B cell (primary cell): ENCODE measurements at regions not wholly inside any gene's neighbourhood (a gene's known extent, or its start where the extent isn't known, plus 50 kb on each side); places are given as distances from the start of the nearest gene placed in this dataset.

Experiments
- ATAC-seq: fragments of 200-7000 bp; cut with Tn5 transposase; one replicate; pipeline ENCODE4 v1.10.0; 2021; ENCODE audit warnings: low read depth, mild to moderate bottlenecking, moderate number of reproducible peaks, moderate library complexity
- CTCF ChIA-PET: fragments of 350-600 bp; sonication (Branson Sonifier 250); formaldehyde crosslinking; loops from one replicate; lab custom pipeline; 2021; ENCODE audit warnings: antibody characterized with exemption, inconsistent platforms; lab: Charles Lee
- POLR2A ChIA-PET: fragments of 350-600 bp; sonication (Branson Sonifier 250); formaldehyde crosslinking; loops from one replicate; lab custom pipeline; 2021; ENCODE audit warnings: antibody characterized with exemption; lab: Charles Lee
- DNase-seq: peaks from one replicate; pipeline ENCODE4 v3.0.0; 2013
- H2AFZ ChIP-seq: 2 replicates; pipeline ENCODE4 v1.6.1; 2012; ENCODE audit warnings: mild to moderate bottlenecking, low read depth, low read length; ENCODE audit not compliant: insufficient read depth, poor library complexity, severe bottlenecking
- H3K27ac ChIP-seq, 2 donors: 1 replicate in 1 of 2; 2 replicates in 1 of 2; pipeline ENCODE4 v1.5.1; 2012 to 2013; ENCODE audit warnings: low read length in 2 of 2, mild to moderate bottlenecking in 2 of 2, moderate library complexity in 1 of 2
- H3K27me3 ChIP-seq, 4 experiments: fragments of 200-600 bp in 1 of 4; sonication (generic) in 1 of 4; replicated peaks in 1 of 4; 1 replicate in 2 of 4; 2 replicates in 2 of 4; pipeline versions ENCODE4 v1.6.1 to v1.7.0; 2013 to 2016; ENCODE audit warnings: low read length in 3 of 4, mild to moderate bottlenecking in 2 of 4, mixed read lengths in 1 of 4, moderate library complexity in 1 of 4; ENCODE audit not compliant: insufficient read depth in 4 of 4, control insufficient read depth in 3 of 4; ENCODE audit errors: control extremely low read depth in 1 of 4
- H3K36me3 ChIP-seq, 2 experiments: replicated peaks in 1 of 2; 1 replicate in 1 of 2; 2 replicates in 1 of 2; pipeline versions ENCODE4 v1.6.1 to v1.7.1; 2013; ENCODE audit warnings: low read length in 1 of 2; ENCODE audit not compliant: insufficient read depth in 2 of 2, control insufficient read depth in 1 of 2; ENCODE audit errors: control extremely low read depth in 1 of 2, extremely low read depth in 1 of 2
- H3K4me1 ChIP-seq, 2 donors: fragments of 200-600 bp in 1 of 2; sonication (generic) in 1 of 2; 1 replicate in 1 of 2; 2 replicates in 1 of 2; pipeline versions ENCODE4 v1.5.1 to v1.6.1; 2013 to 2017; ENCODE audit warnings: low read length in 2 of 2; ENCODE audit not compliant: control insufficient read depth in 2 of 2, insufficient read depth in 2 of 2
- H3K4me2 ChIP-seq: replicated peaks from 2 replicates; pipeline ENCODE3; 2012; ENCODE audit warnings: mild to moderate bottlenecking, low read depth, low read length; ENCODE audit not compliant: poor library complexity, severe bottlenecking
- H3K4me3 ChIP-seq, 5 experiments: fragments of 200-600 bp in 1 of 5; sonication (generic) in 1 of 5; 1 replicate in 3 of 5; 2 replicates in 2 of 5; pipeline versions ENCODE4 v1.5.1 to v1.7.0; 2011 to 2016; ENCODE audit warnings: low read length in 4 of 5, mild to moderate bottlenecking in 4 of 5, low read depth in 2 of 5, control low read depth in 1 of 5, moderate library complexity in 1 of 5; ENCODE audit not compliant: insufficient read depth in 1 of 5; ENCODE audit errors: control extremely low read depth in 1 of 5, extremely low read depth in 1 of 5
- H3K79me2 ChIP-seq: fragments of 200-600 bp; sonication (generic); one replicate; pipeline ENCODE4 v1.6.0; 2016; ENCODE audit warnings: low read length; ENCODE audit not compliant: control insufficient read depth, insufficient read depth
- H3K9ac ChIP-seq: fragments of 200-600 bp; sonication (generic); 2 replicates; pipeline ENCODE4 v1.6.1; 2017; ENCODE audit warnings: mild to moderate bottlenecking, low read length, moderate library complexity
- H3K9me3 ChIP-seq, 3 donors: one replicate each; pipeline versions ENCODE4 v1.6.1 to v1.7.1; 2013; ENCODE audit warnings: low read length in 2 of 3; ENCODE audit not compliant: control insufficient read depth in 2 of 3, insufficient read depth in 1 of 3; ENCODE audit errors: control extremely low read depth in 1 of 3
- H4K20me1 ChIP-seq: 2 replicates; pipeline ENCODE4 v1.6.0; 2012; ENCODE audit warnings: mild to moderate bottlenecking, low read length; ENCODE audit not compliant: insufficient read depth, control insufficient read depth, poor library complexity, severe bottlenecking
- H3K27ac Mint-ChIP-seq: one replicate; pipeline ENCODE4 v1.8.0; 2021; ENCODE audit warnings: mixed read lengths
- H3K27me3 Mint-ChIP-seq: one replicate; pipeline ENCODE4 v1.8.0; 2021; ENCODE audit warnings: mixed read lengths
- H3K4me1 Mint-ChIP-seq: one replicate; pipeline ENCODE4 v1.8.0; 2021; ENCODE audit warnings: mixed read lengths
- H3K4me3 Mint-ChIP-seq: one replicate; pipeline ENCODE4 v1.8.0; 2021; ENCODE audit warnings: mixed read lengths
- H3K9me3 Mint-ChIP-seq: one replicate; pipeline ENCODE4 v1.8.0; 2022; ENCODE audit warnings: mixed read lengths; ENCODE audit not compliant: insufficient read depth
- EZH2 ChIP-seq: IDR thresholded peaks from 2 replicates; pipeline ENCODE4 v1.6.1; 2012; ENCODE audit warnings: borderline replicate concordance, low read depth, mild to moderate bottlenecking, moderate library complexity, low read length; ENCODE audit not compliant: insufficient read depth, poor library complexity, severe bottlenecking
- WGBS: methylation state at CpG from one replicate; pipeline ENCODE4 v1.1.5; 2013; ENCODE audit warnings: missing lambda C conversion rate; ENCODE audit not compliant: insufficient coverage; 5-methylcytosine and 5-hydroxymethylcytosine counted together
- intact Hi-C: fragments of 100-400 bp; cut with micrococcal nuclease; formaldehyde crosslinking; loops from one replicate; pipeline ENCODE4 v1.10.0; 2022
- TF ChIP-seq, protein P1 (sequence below): fragments of 200-600 bp; IDR thresholded peaks from one replicate; pipeline ENCODE4 v1.8.0; 2022; ENCODE audit warnings: antibody characterized with exemption, mild to moderate bottlenecking

DNA sequence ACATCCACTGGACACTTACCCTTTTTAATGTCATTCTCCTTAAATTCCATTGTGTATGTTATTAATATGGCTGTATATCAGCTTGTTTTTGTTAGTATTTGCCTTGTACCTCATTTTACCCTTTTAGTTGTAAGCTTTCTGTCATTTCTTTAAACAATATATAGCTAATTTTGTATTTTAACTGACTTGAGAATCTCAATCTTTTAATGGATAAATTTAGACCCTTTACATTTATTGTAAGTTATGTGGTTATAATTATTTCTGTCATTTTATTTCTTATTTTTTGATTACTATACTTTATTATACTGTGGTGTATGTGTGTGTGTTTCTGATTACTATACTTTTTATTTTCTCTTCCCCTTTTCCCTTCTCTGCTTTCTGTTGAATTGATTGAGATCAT, 159.0 kb upstream of the LHX5 start:
- POLR2A ChIA-PET: no interaction called here
- H3K27ac Mint-ChIP-seq: no peak overlapping the region

DNA sequence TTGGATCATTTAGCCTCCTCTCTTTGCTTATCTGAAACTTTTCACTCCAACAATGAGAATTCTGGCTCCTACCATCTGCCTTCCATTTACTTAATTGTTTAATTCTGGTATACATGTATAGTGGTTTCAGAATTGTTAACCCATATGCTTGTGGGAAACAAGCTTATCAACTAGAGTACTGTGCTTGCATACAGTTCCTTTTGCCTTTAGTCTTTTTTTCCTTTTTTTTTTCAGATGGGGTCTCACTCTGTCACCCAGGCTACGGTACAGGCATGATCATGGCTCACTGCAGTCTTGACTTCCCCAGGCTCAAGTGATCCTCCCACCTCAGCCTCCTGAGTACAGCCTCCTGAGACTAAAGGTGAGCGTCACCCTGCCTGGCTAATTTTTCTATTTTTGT, 153.8 kb upstream of the LHX5 start:
- no peak overlapping the region for H3K27ac ChIP-seq
- intact Hi-C loops: no loop called here
- H3K9me3 ChIP-seq: peaks cover 0 to 18% (median 14%) of the 10 kb centered on the region in 3 donors
- H3K4me3 Mint-ChIP-seq: no peak overlapping the region
- DNase-seq (no peak), ATAC-seq (no peak)
- H3K9ac ChIP-seq: no peak overlapping the region
- POLR2A ChIA-PET: no interaction called here
- no peak overlapping the region for H3K4me3 ChIP-seq
- peaks cover 10% of the 10 kb centered on the region for H3K9me3 Mint-ChIP-seq
- no peaks in the 10 kb centered on the region for H3K79me2 ChIP-seq
- no peaks in the 10 kb centered on the region for H3K27me3 ChIP-seq
- H4K20me1 ChIP-seq: no peaks in the 10 kb centered on the region
- H3K27me3 Mint-ChIP-seq: peaks cover 12% of the 10 kb centered on the region
- H3K4me1 ChIP-seq: no peaks in the 10 kb centered on the region
- TF ChIP-seq, protein P1, sequence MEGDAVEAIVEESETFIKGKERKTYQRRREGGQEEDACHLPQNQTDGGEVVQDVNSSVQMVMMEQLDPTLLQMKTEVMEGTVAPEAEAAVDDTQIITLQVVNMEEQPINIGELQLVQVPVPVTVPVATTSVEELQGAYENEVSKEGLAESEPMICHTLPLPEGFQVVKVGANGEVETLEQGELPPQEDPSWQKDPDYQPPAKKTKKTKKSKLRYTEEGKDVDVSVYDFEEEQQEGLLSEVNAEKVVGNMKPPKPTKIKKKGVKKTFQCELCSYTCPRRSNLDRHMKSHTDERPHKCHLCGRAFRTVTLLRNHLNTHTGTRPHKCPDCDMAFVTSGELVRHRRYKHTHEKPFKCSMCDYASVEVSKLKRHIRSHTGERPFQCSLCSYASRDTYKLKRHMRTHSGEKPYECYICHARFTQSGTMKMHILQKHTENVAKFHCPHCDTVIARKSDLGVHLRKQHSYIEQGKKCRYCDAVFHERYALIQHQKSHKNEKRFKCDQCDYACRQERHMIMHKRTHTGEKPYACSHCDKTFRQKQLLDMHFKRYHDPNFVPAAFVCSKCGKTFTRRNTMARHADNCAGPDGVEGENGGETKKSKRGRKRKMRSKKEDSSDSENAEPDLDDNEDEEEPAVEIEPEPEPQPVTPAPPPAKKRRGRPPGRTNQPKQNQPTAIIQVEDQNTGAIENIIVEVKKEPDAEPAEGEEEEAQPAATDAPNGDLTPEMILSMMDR: no peak
- no peak for TF ChIP-seq EZH2
- no peaks in the 10 kb centered on the region for H3K4me1 Mint-ChIP-seq
- no peak overlapping the region for H3K27ac Mint-ChIP-seq
- no peak overlapping the region for H2AFZ ChIP-seq
- 92% methylated on average over 2 of the region's 2 CpGs for WGBS
- H3K4me2 ChIP-seq: no peak overlapping the region
- no peaks in the 10 kb centered on the region for H3K36me3 ChIP-seq
- CTCF ChIA-PET: no interaction called here

More for the DNA sequence above, 159.0 kb upstream of the LHX5 start:
- no peaks in the 10 kb centered on the region for H3K4me1 Mint-ChIP-seq
- H3K4me3 ChIP-seq: no peak overlapping the region
- no peak overlapping the region for H3K9ac ChIP-seq
- no peak for DNase-seq
- H3K9me3 ChIP-seq: peaks cover 0 to 13% (median 13%) of the 10 kb centered on the region in 3 donors
- peaks cover 10% of the 10 kb centered on the region for H3K27me3 Mint-ChIP-seq
- H2AFZ ChIP-seq: no peak overlapping the region
- ATAC-seq: no peak
- no peak for TF ChIP-seq EZH2
- TF ChIP-seq, protein P1: no peak
- H3K4me3 Mint-ChIP-seq: no peak overlapping the region
- H3K79me2 ChIP-seq: no peaks in the 10 kb centered on the region
- CTCF ChIA-PET: no interaction called here
- H4K20me1 ChIP-seq: no peaks in the 10 kb centered on the region
- H3K27me3 ChIP-seq: no peaks in the 10 kb centered on the region
- no peak overlapping the region for H3K27ac ChIP-seq
- peaks cover 5% of the 10 kb centered on the region for H3K9me3 Mint-ChIP-seq
- H3K36me3 ChIP-seq: no peaks in the 10 kb centered on the region
- intact Hi-C loops: no loop called here
- H3K4me2 ChIP-seq: no peak overlapping the region
- H3K4me1 ChIP-seq: no peaks in the 10 kb centered on the region
